ENCODE measurements at regions not wholly inside any gene's neighbourhood (a gene's known extent, or its start where the extent isn't known, plus 50 kb on each side); places are given as distances from the start of the nearest gene placed in this dataset.

- TF ChIP-seq CTCF (IDR thresholded peaks at IDR 0.05; ENCODE audit: low read length) (no peak), EZH2 (optimal IDR thresholded peaks at IDR 0.05; ENCODE audit: low read depth, low read length) (no peak), EZH2phosphoT487 (IDR thresholded peaks at IDR 0.05; ENCODE audit: low read length) (no peak)
These were observed 120.8 kb downstream of the ENC1 start for GRCh38 chr5:74519679-74520078.
